BLaER1 (cell line): ENCODE measurements at regions not wholly inside any gene's neighbourhood (a gene's known extent, or its start where the extent isn't known, plus 50 kb on each side); places are given as distances from the start of the nearest gene placed in this dataset.

Experiments used
- H3K27ac ChIP-seq: shearing (Covaris generic); formaldehyde crosslinking; 2 replicates; pipeline ENCODE4 v1.8.1; 2022
- H3K27me3 ChIP-seq: shearing (Covaris generic); formaldehyde crosslinking; 2 replicates; pipeline ENCODE4 v1.8.1; 2022
- H3K36me3 ChIP-seq: shearing (Covaris generic); formaldehyde crosslinking; 2 replicates; pipeline ENCODE4 v1.8.1; 2022
- H3K4me1 ChIP-seq: shearing (Covaris generic); formaldehyde crosslinking; 2 replicates; pipeline ENCODE4 v1.8.1; 2022
- H3K4me2 ChIP-seq: shearing (Covaris generic); formaldehyde crosslinking; 2 replicates; pipeline ENCODE4 v1.8.1; 2022
- H3K4me3 ChIP-seq: shearing (Covaris generic); formaldehyde crosslinking; 2 replicates; pipeline ENCODE4 v1.8.1; 2022
- H3K9ac ChIP-seq: shearing (Covaris generic); formaldehyde crosslinking; 2 replicates; pipeline ENCODE4 v1.8.1; 2022
- H3K9me3 ChIP-seq: shearing (Covaris generic); formaldehyde crosslinking; 2 replicates; pipeline ENCODE4 v1.8.1; 2022
- H4K20me1 ChIP-seq: shearing (Covaris generic); formaldehyde crosslinking; 2 replicates; pipeline ENCODE4 v1.8.1; 2022
- Cebpa-rat ChIP-seq: shearing (Covaris generic); IDR thresholded peaks from 2 replicates; pipeline ENCODE4 v1.8.1; 2022

DNA sequence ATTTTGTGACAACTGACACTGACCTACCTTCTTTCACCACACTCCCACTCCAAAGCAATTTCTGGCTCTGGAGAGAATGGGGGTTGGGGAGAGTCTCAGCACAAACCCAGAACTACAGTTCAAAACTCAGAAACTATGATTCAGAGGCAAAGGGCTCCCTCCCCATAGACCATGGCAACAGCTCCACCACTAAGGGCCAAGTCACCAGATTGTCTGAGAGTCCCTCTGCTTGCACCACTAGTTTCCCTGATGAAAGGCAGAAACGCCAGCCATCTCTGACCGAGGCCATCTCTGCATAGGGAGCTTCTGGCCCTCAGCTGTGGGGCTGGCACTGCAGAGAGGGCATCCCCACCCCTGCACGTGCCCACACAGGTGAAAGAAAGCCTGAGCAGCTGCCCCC is 112.4 kb upstream of the VSTM2B start:
- Histone ChIP-seq H3K27ac (no peak overlapping the region), H4K20me1 (no peaks in the 10 kb centered on the region), H3K27me3 (no peaks in the 10 kb centered on the region), H3K9ac (no peak overlapping the region), H3K4me1 (peaks cover 13% of the 10 kb centered on the region; the same call in 1 of the 2 replicates), H3K4me3 (no peak overlapping the region), H3K9me3 (no peaks in the 10 kb centered on the region), H3K36me3 (no peaks in the 10 kb centered on the region), H3K4me2 (no peak overlapping the region)
- TF ChIP-seq Cebpa-rat = no peak

DNA sequence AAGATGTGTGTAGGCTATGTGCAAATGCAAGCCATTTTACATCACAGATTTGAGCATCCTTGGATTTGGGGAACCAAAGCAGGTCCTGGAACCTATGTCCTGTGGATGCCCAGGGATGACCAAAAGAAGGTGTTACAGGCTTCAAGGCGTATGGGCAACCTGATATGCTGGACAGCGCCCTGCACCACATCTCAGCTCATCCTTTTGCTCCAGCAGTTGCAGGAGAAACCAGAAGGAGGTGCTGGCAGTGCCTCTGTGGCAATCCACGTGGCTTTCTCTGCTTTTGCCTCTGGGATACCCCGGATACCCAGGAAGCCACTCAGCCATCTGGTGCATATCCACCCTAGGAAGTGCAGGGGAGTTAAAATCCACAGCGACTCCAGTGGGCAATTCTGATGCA is 110.3 kb upstream of the VSTM2B start:
- Histone ChIP-seq H4K20me1 (no peaks in the 10 kb centered on the region), H3K9ac (no peak overlapping the region), H3K4me1 (peaks cover 13% of the 10 kb centered on the region; the same call in 1 of the 2 replicates), H3K9me3 (no peaks in the 10 kb centered on the region), H3K4me2 (no peak overlapping the region), H3K4me3 (no peak overlapping the region), H3K36me3 (no peaks in the 10 kb centered on the region), H3K27me3 (no peaks in the 10 kb centered on the region), H3K27ac (no peak overlapping the region)
- TF ChIP-seq Cebpa-rat = no peak

DNA sequence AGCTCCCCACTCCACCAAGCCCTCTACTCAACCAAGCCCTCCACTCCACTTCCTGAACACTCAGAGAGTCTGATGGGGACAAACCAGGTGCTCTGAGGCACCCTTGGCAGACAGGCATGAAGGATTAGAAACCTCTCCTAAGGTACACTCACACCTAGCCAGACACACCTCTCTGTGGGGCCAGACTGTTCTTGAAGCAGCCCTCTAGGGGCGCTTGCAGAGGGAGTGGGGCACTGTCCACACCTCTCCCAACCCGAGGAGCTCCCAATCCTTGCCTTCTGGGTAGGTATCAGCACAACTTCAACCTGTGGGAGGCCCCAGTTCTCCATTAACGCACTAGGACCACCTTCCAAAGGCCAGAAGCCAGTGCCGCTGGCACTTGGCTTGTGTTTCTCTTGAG is 108.7 kb upstream of the VSTM2B start:
- TF ChIP-seq Cebpa-rat = no peak
- Histone ChIP-seq H3K27ac (no peak overlapping the region), H3K9ac (no peak overlapping the region), H4K20me1 (no peaks in the 10 kb centered on the region), H3K36me3 (no peaks in the 10 kb centered on the region), H3K9me3 (no peaks in the 10 kb centered on the region), H3K27me3 (no peaks in the 10 kb centered on the region), H3K4me1 (peaks cover 13% of the 10 kb centered on the region; the same call in 1 of the 2 replicates), H3K4me3 (no peak overlapping the region), H3K4me2 (no peak overlapping the region)

DNA sequence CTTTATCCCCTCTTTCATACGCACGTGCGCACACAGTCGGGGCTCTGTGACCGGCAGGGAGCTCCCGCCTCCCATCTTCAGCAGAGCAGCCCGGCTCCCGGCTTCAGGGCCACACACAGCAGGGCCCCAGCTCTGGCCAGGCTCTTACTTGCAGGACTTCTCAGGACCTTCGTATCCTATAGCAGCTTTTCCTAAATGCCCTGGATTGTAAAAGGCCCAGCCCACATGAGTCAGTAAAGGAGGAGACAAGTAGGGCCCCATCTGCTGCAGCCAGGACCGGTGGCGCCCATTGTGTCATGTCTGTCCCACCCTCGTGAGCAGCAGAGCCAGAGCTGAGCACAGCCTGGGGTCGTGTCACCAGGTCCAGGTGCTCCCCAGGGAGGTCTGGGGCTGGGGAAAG is 107.6 kb upstream of the VSTM2B start:
- Histone ChIP-seq H4K20me1 (no peaks in the 10 kb centered on the region), H3K27me3 (no peaks in the 10 kb centered on the region), H3K4me3 (no peak overlapping the region), H3K9ac (no peak overlapping the region), H3K9me3 (no peaks in the 10 kb centered on the region), H3K27ac (no peak overlapping the region), H3K4me1 (peaks cover 8% of the 10 kb centered on the region; the same call in 1 of the 2 replicates), H3K36me3 (no peaks in the 10 kb centered on the region), H3K4me2 (no peak overlapping the region)
- TF ChIP-seq Cebpa-rat = no peak

DNA sequence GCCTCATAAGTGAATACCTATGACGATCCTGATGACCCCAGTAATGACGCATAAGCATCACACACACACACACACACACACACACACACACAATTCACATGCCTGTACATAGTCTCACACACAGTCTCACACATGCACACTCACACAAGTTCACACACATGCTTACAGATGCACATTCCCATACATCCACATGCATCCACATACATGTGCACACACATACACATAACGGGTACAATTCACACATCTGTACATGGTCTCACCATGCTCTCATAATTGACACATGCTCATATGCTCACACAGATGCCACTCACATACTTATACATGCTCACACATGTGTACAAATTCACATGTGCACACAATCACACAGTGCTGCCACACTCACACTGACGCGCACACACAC is 105.7 kb upstream of the VSTM2B start:
- Histone ChIP-seq H3K4me1 (peaks cover 6% of the 10 kb centered on the region; the same call in 1 of the 2 replicates), H3K9me3 (peaks cover 9% of the 10 kb centered on the region), H3K27me3 (no peaks in the 10 kb centered on the region), H3K4me3 (no peak overlapping the region), H3K27ac (no peak overlapping the region), H3K9ac (no peak overlapping the region), H3K4me2 (no peak overlapping the region), H3K36me3 (no peaks in the 10 kb centered on the region), H4K20me1 (no peaks in the 10 kb centered on the region)
- TF ChIP-seq Cebpa-rat = no peak

DNA sequence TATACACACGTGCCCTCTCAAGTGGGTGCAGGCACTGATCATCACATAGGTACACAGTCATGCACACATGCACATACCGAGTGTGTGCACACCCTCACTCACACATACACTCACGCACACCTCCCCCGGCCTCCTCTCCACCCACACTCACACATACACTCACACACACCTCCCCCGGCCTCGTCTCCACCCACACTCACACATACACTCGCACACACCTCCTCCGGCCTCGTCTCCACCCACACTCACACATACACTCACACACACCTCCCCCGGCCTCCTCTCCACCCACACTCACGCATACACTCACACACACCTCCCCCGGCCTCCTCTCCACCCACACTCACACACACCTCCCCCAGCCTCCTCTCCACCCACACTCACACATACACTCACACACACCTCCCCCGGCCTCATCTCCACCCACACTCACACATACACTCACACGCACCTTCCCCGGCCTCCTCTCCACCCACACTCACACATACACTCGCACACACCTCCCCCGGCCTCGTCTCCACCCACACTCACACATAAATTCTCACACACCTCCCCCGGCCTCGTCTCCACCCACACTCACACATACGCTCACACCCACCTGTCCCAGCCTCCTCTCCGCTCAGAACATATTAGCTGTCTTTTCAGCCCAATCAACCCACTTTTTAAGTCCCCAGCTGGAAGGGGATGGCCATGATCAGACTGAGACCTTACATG is 105.2 kb upstream of the VSTM2B start:
- H3K4me1 ChIP-seq = peaks cover 6% of the 10 kb centered on the region; the same call in 1 of the 2 replicates
- H3K27ac ChIP-seq = no peak overlapping the region
- no peaks in the 10 kb centered on the region for H3K27me3 ChIP-seq
- no peak for TF ChIP-seq Cebpa-rat
- H3K4me2 ChIP-seq = no peak overlapping the region
- H4K20me1 ChIP-seq = no peaks in the 10 kb centered on the region
- H3K36me3 ChIP-seq = no peaks in the 10 kb centered on the region
- no peak overlapping the region for H3K4me3 ChIP-seq
- H3K9ac ChIP-seq = no peak overlapping the region
- peaks cover 9% of the 10 kb centered on the region for H3K9me3 ChIP-seq

DNA sequence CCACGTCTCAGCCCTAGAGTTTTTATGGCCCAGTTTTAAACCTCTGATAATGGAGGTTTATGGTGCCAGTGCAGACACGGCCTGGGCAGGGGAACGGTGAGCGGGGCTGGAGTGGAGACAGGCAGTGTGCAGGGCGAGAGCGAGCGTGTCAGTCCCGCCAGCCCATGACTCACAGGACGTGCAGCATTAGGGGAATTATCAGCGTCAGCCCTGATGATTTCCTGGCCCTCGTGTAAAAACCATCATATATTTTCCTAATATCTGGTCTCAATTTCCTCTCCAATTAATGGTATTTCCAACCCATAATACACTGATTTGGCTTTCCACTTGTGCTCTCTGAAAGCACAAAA is 104.6 kb upstream of the VSTM2B start:
- Histone ChIP-seq H3K36me3 (no peaks in the 10 kb centered on the region), H3K27ac (no peak overlapping the region), H3K4me2 (no peak overlapping the region), H3K4me3 (no peak overlapping the region), H4K20me1 (no peaks in the 10 kb centered on the region), H3K4me1 (peaks cover 6% of the 10 kb centered on the region; the same call in 1 of the 2 replicates), H3K27me3 (no peaks in the 10 kb centered on the region), H3K9ac (no peak overlapping the region), H3K9me3 (peaks cover 9% of the 10 kb centered on the region)
- no peak for TF ChIP-seq Cebpa-rat

DNA sequence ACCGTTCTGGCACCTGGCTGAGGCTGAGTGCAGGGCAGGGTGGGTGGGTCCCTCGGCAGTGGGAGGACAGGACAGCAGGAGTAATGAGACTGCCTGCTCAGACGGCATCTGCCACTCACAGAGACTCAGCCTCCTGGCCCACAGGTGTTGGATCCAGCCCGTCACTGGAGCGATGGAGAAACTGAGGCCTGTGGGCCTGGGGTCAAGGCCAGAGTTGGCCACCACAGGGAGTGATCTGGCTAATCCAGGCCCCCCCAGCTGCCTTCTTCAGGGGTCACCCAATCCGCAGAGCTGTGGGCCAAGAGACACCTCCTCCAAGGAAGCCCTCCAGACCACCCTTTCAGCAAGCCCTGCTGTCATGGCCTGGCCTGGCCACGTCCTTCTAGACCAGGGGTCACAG is 103.7 kb upstream of the VSTM2B start:
- TF ChIP-seq Cebpa-rat = no peak
- Histone ChIP-seq H3K4me2 (no peak overlapping the region), H3K9ac (no peak overlapping the region), H3K9me3 (peaks cover 13% of the 10 kb centered on the region), H3K36me3 (no peaks in the 10 kb centered on the region), H3K27me3 (no peaks in the 10 kb centered on the region), H3K4me1 (peaks cover 6% of the 10 kb centered on the region; the same call in 1 of the 2 replicates), H3K4me3 (no peak overlapping the region), H4K20me1 (no peaks in the 10 kb centered on the region), H3K27ac (no peak overlapping the region)

DNA sequence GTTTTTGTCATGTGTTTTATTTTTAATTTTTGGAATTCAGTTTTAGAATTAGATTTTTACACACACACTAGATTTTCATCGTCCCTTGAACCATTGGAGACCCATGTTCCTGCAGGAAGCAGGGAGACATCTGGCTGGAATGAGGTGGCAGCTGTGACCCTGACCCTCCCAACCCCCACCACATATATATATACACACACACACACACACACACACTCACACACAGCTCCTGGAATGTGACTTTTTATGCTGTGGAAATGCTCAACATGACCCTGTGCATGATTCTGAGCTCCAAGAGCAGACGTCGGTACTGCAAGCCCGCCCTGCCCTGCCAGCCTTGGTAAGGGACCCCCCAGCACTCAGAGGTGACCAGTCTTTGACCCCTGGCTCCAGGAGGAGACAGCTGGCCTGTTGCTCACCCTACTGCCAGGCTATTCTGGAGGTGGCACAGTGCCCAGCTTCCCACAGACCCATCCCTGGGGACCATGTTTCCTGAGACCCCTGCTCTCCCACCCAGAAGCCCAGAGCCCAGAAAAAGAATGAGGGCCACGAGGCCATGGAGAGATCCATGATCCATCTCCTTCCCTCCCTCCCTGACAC is 103.2 kb upstream of the VSTM2B start:
- Histone ChIP-seq H3K4me2 (no peak overlapping the region), H3K9ac (no peak overlapping the region), H3K27ac (no peak overlapping the region), H4K20me1 (no peaks in the 10 kb centered on the region), H3K36me3 (no peaks in the 10 kb centered on the region), H3K27me3 (no peaks in the 10 kb centered on the region), H3K4me3 (no peak overlapping the region), H3K9me3 (peaks cover 14% of the 10 kb centered on the region), H3K4me1 (peaks cover 6% of the 10 kb centered on the region; the same call in 1 of the 2 replicates)
- TF ChIP-seq Cebpa-rat = no peak

DNA sequence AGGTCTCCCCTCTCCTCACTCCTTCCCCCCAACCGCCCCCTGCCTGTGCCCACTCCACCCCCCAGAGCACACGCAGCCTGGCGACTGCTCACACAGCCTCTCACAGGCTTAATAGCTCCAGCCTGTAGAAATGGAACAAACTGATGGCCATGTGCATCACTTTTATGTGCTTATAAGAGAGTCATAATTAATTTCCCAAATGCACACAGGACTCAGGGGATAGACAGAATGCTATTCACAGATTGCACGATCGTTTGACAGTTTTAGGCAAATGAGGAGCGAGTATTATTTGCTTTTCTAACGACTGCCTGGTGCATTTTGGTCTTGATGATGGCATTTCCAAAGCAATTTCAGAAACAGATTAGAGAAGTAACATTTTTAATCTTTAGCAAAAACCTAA is 97.7 kb upstream of the VSTM2B start:
- H3K4me3 ChIP-seq = no peak overlapping the region
- H4K20me1 ChIP-seq = no peaks in the 10 kb centered on the region
- no peak overlapping the region for H3K9ac ChIP-seq
- H3K9me3 ChIP-seq = peaks cover 14% of the 10 kb centered on the region
- H3K27me3 ChIP-seq = no peaks in the 10 kb centered on the region
- no peak overlapping the region for H3K27ac ChIP-seq
- H3K4me2 ChIP-seq = no peak overlapping the region
- H3K36me3 ChIP-seq = no peaks in the 10 kb centered on the region
- TF ChIP-seq Cebpa-rat = no peak
- peaks cover under 1% of the 10 kb centered on the region; the same call in 1 of the 2 replicates for H3K4me1 ChIP-seq
